H9 (cell line): ENCODE measurements at regions not wholly inside any gene's neighbourhood (a gene's known extent, or its start where the extent isn't known, plus 50 kb on each side); places are given as distances from the start of the nearest gene placed in this dataset.

Source experiments
- DNase-seq: peaks from one replicate; pipeline ENCODE4 v3.0.0-alpha.2; 2017
- H2AFZ ChIP-seq: one replicate; pipeline ENCODE4 v1.6.1; 2013; ENCODE audit warnings: mild to moderate bottlenecking, low read length, control low read depth, moderate library complexity
- H2AK5ac ChIP-seq: 2 replicates; pipeline ENCODE4 v1.6.1; 2013; ENCODE audit warnings: low read length, control low read depth, mixed read lengths; ENCODE audit not compliant: insufficient read length
- H2BK120ac ChIP-seq: one replicate; pipeline ENCODE4 v1.6.1; 2013; ENCODE audit warnings: low read depth, mild to moderate bottlenecking, low read length, control low read depth, inconsistent platforms; ENCODE audit not compliant: poor library complexity, severe bottlenecking
- H2BK12ac ChIP-seq: 2 replicates; pipeline ENCODE4 v1.6.1; 2013; ENCODE audit warnings: low read length, control low read depth, mixed read lengths, low read depth; ENCODE audit not compliant: insufficient read length
- H2BK15ac ChIP-seq: 2 replicates; pipeline ENCODE4 v1.6.1; 2013; ENCODE audit warnings: low read depth, low read length, control low read depth
- H2BK20ac ChIP-seq: one replicate; pipeline ENCODE4 v1.6.1; 2013; ENCODE audit warnings: low read depth, mild to moderate bottlenecking, low read length, control low read depth, inconsistent platforms; ENCODE audit not compliant: poor library complexity, severe bottlenecking
- H2BK5ac ChIP-seq: 2 replicates; pipeline ENCODE4 v1.6.1; 2013; ENCODE audit warnings: low read length, control low read depth, mixed read lengths; ENCODE audit not compliant: insufficient read length
- H3K14ac ChIP-seq: 2 replicates; pipeline ENCODE4 v1.6.1; 2013; ENCODE audit warnings: low read length, control low read depth; ENCODE audit not compliant: insufficient read depth
- H3K18ac ChIP-seq: 2 replicates; pipeline ENCODE4 v1.6.1; 2013; ENCODE audit warnings: low read depth, mild to moderate bottlenecking, mixed read lengths, low read length, control low read depth; ENCODE audit not compliant: insufficient read length
- H3K23ac ChIP-seq: 2 replicates; pipeline ENCODE4 v1.6.1; 2013; ENCODE audit warnings: low read length, control low read depth, mixed read lengths, low read depth; ENCODE audit not compliant: insufficient read length
- H3K23me2 ChIP-seq: 2 replicates; pipeline ENCODE4 v1.6.1; 2013; ENCODE audit warnings: low read depth, mild to moderate bottlenecking, mixed read lengths, low read length, control low read depth; ENCODE audit not compliant: insufficient read length, poor library complexity, severe bottlenecking
- H3K27ac ChIP-seq: 2 replicates; pipeline ENCODE4 v1.5.1; 2013; ENCODE audit warnings: low read length, control low read depth, mixed read lengths, low read depth; ENCODE audit not compliant: insufficient read length
- H3K27me3 ChIP-seq: 2 replicates; pipeline ENCODE4 v1.6.1; 2013; ENCODE audit warnings: low read length, control low read depth, inconsistent platforms; ENCODE audit not compliant: insufficient read depth
- H3K4ac ChIP-seq: 2 replicates; pipeline ENCODE4 v1.6.1; 2013; ENCODE audit warnings: low read depth, mild to moderate bottlenecking, control low read depth, inconsistent platforms, low read length, moderate library complexity
- H3K4me1 ChIP-seq: 2 replicates; pipeline ENCODE4 v1.6.1; 2013; ENCODE audit warnings: low read length, control low read depth, inconsistent platforms; ENCODE audit not compliant: insufficient read depth
- H3K4me2 ChIP-seq: 2 replicates; pipeline ENCODE4 v1.6.1; 2013; ENCODE audit warnings: low read length, control low read depth, mixed read lengths; ENCODE audit not compliant: insufficient read length, insufficient read depth
- H3K56ac ChIP-seq: 2 replicates; pipeline ENCODE4 v1.6.1; 2013; ENCODE audit warnings: low read depth, mild to moderate bottlenecking, mixed read lengths, low read length, control low read depth; ENCODE audit not compliant: insufficient read length
- H3K79me1 ChIP-seq: 2 replicates; pipeline ENCODE4 v1.6.1; 2013; ENCODE audit warnings: low read depth, mild to moderate bottlenecking, moderate library complexity, low read length, control low read depth, inconsistent platforms; ENCODE audit not compliant: insufficient read depth, poor library complexity, severe bottlenecking
- H3K79me2 ChIP-seq: 2 replicates; pipeline ENCODE4 v1.6.1; 2013; ENCODE audit warnings: low read length, control low read depth, inconsistent platforms; ENCODE audit not compliant: insufficient read depth
- H3K9ac ChIP-seq: 2 replicates; pipeline ENCODE4 v1.6.1; 2013; ENCODE audit warnings: low read length, control low read depth, mixed read lengths; ENCODE audit not compliant: insufficient read length; ENCODE audit errors: extremely low read depth
- H3K9me3 ChIP-seq: one replicate; pipeline ENCODE4 v1.6.1; 2013; ENCODE audit warnings: low read depth, low read length, inconsistent platforms; ENCODE audit not compliant: control insufficient read depth
- H3T11ph ChIP-seq: one replicate; pipeline ENCODE4 v1.6.1; 2013; ENCODE audit warnings: mild to moderate bottlenecking, low read length, control low read depth, inconsistent platforms
- H4K20me1 ChIP-seq: one replicate; pipeline ENCODE4 v1.6.1; 2013; ENCODE audit not compliant: control insufficient read depth, insufficient read length, insufficient read depth
- H4K5ac ChIP-seq: 2 replicates; pipeline ENCODE4 v1.6.1; 2013; ENCODE audit warnings: low read depth, mild to moderate bottlenecking, mixed read lengths, low read length, control low read depth; ENCODE audit not compliant: insufficient read length
- H4K8ac ChIP-seq: replicated peaks from 2 replicates; pipeline ENCODE4 v1.6.1; 2013; ENCODE audit warnings: low read length, control low read depth, mixed read lengths, low read depth; ENCODE audit not compliant: insufficient read length
- H4K91ac ChIP-seq: 2 replicates; pipeline ENCODE4 v1.6.1; 2013; ENCODE audit warnings: low read depth, mild to moderate bottlenecking, moderate library complexity, mixed read lengths, low read length, control low read depth; ENCODE audit not compliant: insufficient read length
- H3K27ac Mint-ChIP-seq, 3 experiments: 2 replicates in 2 of 3; 3 replicates in 1 of 3; pipeline ENCODE4 v1.8.0; 2020 to 2021; ENCODE audit warnings: mixed read lengths in 3 of 3, mild to moderate bottlenecking in 1 of 3, moderate library complexity in 1 of 3
- H3K27me3 Mint-ChIP-seq: 2 replicates; pipeline ENCODE4 v1.8.0; 2021; ENCODE audit warnings: low read depth, mild to moderate bottlenecking, moderate library complexity, mixed read lengths
- H3K36me3 Mint-ChIP-seq, 3 experiments: 2 replicates in 2 of 3; 3 replicates in 1 of 3; pipeline ENCODE4 v1.8.0; 2020 to 2021; ENCODE audit warnings: low read depth in 3 of 3, mixed read lengths in 3 of 3; ENCODE audit not compliant: insufficient read depth in 1 of 3
- H3K4me1 Mint-ChIP-seq, 2 experiments: 2 replicates each; pipeline ENCODE4 v1.8.0; 2020; ENCODE audit warnings: mixed read lengths in 2 of 2
- H3K4me3 Mint-ChIP-seq, 2 experiments: 2 replicates in 1 of 2; 3 replicates in 1 of 2; pipeline ENCODE4 v1.8.0; 2020 to 2021; ENCODE audit warnings: mild to moderate bottlenecking in 2 of 2, mixed read lengths in 2 of 2, moderate library complexity in 1 of 2
- H3K9me3 Mint-ChIP-seq, 2 experiments: 2 replicates in 1 of 2; 3 replicates in 1 of 2; pipeline ENCODE4 v1.8.0; 2020; ENCODE audit warnings: mild to moderate bottlenecking in 2 of 2, mixed read lengths in 2 of 2, moderate library complexity in 1 of 2
- CTCF ChIP-seq: fragments of 200-600 bp; sonication (generic); conservative IDR thresholded peaks from 3 replicates; pipeline ENCODE4 v1.8.0; 2021; ENCODE audit warnings: antibody characterized with exemption, mild to moderate bottlenecking
- WGBS: extraction: QIAGEN DNeasy Blood & Tissue Kit; methylation state at CpG from one replicate; pipeline ENCODE4 v1.1.7; 2013; ENCODE audit warnings: missing lambda C conversion rate, low lambda C conversion rate, mixed read lengths; ENCODE audit not compliant: insufficient read length; ENCODE audit errors: extremely low coverage; 5-methylcytosine and 5-hydroxymethylcytosine counted together

- H3K27me3 ChIP-seq = no peaks in the 10 kb centered on the region
- H3K4me3 Mint-ChIP-seq = no peak overlapping the region
- no peak overlapping the region for H2BK120ac ChIP-seq
- peaks cover 4 to 13% (median 4%) of the 10 kb centered on the region in 3 experiments; a peak in 5 of 7 replicates for H3K36me3 Mint-ChIP-seq
- no peak overlapping the region for H2BK15ac ChIP-seq
- H4K91ac ChIP-seq = no peak overlapping the region
- WGBS = no CpG with 5 or more reads among the region's 1 CpG
- H3K27me3 Mint-ChIP-seq = peaks cover 2% of the 10 kb centered on the region
- H4K20me1 ChIP-seq = no peaks in the 10 kb centered on the region
- H3K4me1 ChIP-seq = no peaks in the 10 kb centered on the region
- H3K79me2 ChIP-seq = no peaks in the 10 kb centered on the region
- H3K9me3 ChIP-seq = no peaks in the 10 kb centered on the region
- no peak overlapping the region for H2AFZ ChIP-seq
- no peak overlapping the region for H2BK5ac ChIP-seq
- no peak overlapping the region for H2BK12ac ChIP-seq
- no peak overlapping the region for H3K9ac ChIP-seq
- peaks cover 4 to 8% of the 10 kb centered on the region in 2 experiments; a peak in 3 of 4 replicates for H3K4me1 Mint-ChIP-seq
- no peak overlapping the region for H3K4me2 ChIP-seq
- no peak for DNase-seq
- no peak overlapping the region for H3K27ac ChIP-seq
- no peak overlapping the region for H2AK5ac ChIP-seq
- H3K9me3 Mint-ChIP-seq = peaks cover 7 to 12% of the 10 kb centered on the region in 2 experiments
- no peak overlapping the region for H3K18ac ChIP-seq
- H3K4ac ChIP-seq = no peak overlapping the region
- no peak overlapping the region for H3K56ac ChIP-seq
- H3K14ac ChIP-seq = no peak overlapping the region
- no peak overlapping the region for H2BK20ac ChIP-seq
- H3T11ph ChIP-seq = no peak overlapping the region
- no peak overlapping the region for H4K5ac ChIP-seq
- no peak overlapping the region for H3K27ac Mint-ChIP-seq
- no peak overlapping the region for H3K23ac ChIP-seq
- no peak for TF ChIP-seq CTCF
- H3K79me1 ChIP-seq = no peaks in the 10 kb centered on the region
- no peaks in the 10 kb centered on the region for H3K23me2 ChIP-seq
- H4K8ac ChIP-seq = no peak overlapping the region
Observed at GRCh38 chr1:112778137-112778536, 63.0 kb upstream of the PPM1J start.
